Subcutaneous abdominal adipose tissue (tissue), 5 donors: ENCODE measurements at regions not wholly inside any gene's neighbourhood (a gene's known extent, or its start where the extent isn't known, plus 50 kb on each side); places are given as distances from the start of the nearest gene placed in this dataset.

Source experiments
- H3K27ac ChIP-seq: one replicate; pipeline ENCODE4 v1.7.0; 2013; ENCODE audit warnings: low read depth, mild to moderate bottlenecking, inconsistent platforms, low read length, moderate library complexity
- H3K27me3 ChIP-seq, 5 donors: one replicate each; pipeline ENCODE4 v1.7.0; 2013; ENCODE audit warnings: low read length in 5 of 5, inconsistent platforms in 1 of 5; ENCODE audit not compliant: control insufficient read depth in 5 of 5, insufficient read depth in 4 of 5
- H3K36me3 ChIP-seq, 5 donors: one replicate each; pipeline ENCODE4 v1.7.0; 2013; ENCODE audit warnings: low read length in 5 of 5; ENCODE audit not compliant: control insufficient read depth in 5 of 5, insufficient read depth in 5 of 5
- H3K4me1 ChIP-seq, 5 donors: one replicate each; pipeline ENCODE4 v1.7.0; 2013; ENCODE audit warnings: low read length in 5 of 5, mild to moderate bottlenecking in 3 of 5, moderate library complexity in 1 of 5; ENCODE audit not compliant: control insufficient read depth in 5 of 5, insufficient read depth in 5 of 5
- H3K4me3 ChIP-seq, 5 donors: one replicate each; pipeline ENCODE4 v1.7.0; 2013; ENCODE audit warnings: low read length in 5 of 5, low read depth in 1 of 5
- H3K9ac ChIP-seq, 5 donors: one replicate each; pipeline ENCODE4 v1.7.0; 2013; ENCODE audit warnings: low read length in 5 of 5, mild to moderate bottlenecking in 4 of 5, moderate library complexity in 3 of 5
- H3K9me3 ChIP-seq, 5 donors: one replicate each; pipeline ENCODE4 v1.7.0; 2013; ENCODE audit warnings: low read length in 5 of 5; ENCODE audit not compliant: control insufficient read depth in 5 of 5
- donor health status: healthy.
- donor health status: healthy.
- donor health status: healthy.
- donor health status: healthy.
- donor health status: healthy.

DNA sequence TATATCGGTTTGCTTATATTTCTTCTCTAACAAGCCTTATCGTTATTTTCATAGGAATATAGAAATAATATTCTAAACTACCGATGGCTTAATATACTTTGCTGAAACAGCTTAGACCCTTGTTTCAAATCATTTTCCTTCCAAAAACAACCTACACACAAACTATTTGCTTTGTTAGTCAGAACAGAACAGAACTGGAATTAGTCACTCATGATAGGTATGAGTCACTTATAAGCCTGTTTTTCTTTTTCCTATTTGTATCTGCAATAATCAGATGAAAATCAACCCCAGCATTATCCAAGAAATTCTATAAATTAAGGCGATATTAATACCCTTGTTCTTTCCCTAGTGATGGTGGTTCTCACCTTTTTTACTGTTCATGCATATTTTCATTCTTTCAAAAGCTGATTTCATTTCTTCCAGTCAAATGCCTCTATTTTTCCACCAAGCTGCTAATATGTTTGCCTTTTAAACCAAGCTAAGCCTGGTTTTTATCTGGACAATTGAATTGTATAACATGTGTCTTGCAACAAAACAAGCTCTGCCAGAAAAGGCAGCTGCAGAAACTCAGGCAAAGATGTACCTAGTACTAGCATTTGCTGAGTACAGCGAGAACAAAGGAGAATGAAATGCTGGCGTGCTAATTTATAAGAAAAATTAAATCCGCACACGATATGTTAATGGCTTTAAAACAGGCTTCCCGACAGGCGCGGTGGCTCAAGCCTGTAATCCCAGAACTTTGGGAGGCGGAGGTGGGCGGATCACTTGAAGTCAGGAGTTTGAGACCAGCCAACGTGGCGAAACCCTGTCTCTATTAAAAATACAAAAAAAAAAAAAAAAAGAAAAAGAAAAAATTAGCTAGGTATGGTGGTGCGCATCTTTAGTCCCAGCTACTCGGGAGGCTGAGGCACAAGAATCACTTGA lies 1418.2 kb downstream of the AACS start:
- H3K27me3 ChIP-seq = no peaks in the 10 kb centered on the region
- H3K4me1 ChIP-seq = no peaks in the 10 kb centered on the region
- peaks cover 0 to 5% (median 0%) of the 10 kb centered on the region in 5 donors for H3K9me3 ChIP-seq
- H3K27ac ChIP-seq = no peak overlapping the region
- no peaks in the 10 kb centered on the region for H3K36me3 ChIP-seq
- no peak overlapping the region for H3K9ac ChIP-seq
- no peak overlapping the region for H3K4me3 ChIP-seq

DNA sequence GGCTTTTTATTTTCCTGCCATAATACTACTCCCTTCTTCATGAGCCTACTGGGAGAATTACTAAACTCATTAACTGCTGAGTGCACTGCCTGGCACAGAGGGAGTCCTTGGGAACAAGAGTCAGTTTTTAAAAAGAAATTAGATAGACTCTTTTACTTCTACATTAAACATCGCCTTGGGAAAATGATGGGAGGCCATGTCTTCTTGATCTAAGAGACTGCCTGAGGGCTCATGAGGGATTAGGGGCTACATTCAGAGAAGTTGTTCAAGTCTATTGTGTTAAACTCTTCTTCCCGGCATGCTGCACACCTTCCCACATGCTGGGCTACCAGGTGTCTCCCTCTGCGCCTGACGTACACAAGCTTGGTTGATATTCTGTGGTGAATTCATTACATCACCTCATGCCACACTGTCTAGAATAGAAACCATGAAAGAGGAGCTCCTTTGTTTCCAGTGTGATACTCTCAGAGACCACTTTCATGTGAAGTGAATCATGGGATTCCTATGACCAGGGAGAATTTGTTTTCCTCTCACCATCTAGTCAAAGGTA lies 1422.3 kb downstream of the AACS start:
- Histone ChIP-seq H3K4me1 (no peaks in the 10 kb centered on the region), H3K27me3 (no peaks in the 10 kb centered on the region), H3K4me3 (no peak overlapping the region), H3K36me3 (no peaks in the 10 kb centered on the region), H3K27ac (no peak overlapping the region), H3K9me3 (peaks cover 0 to 11% (median 4%) of the 10 kb centered on the region in 5 donors), H3K9ac (no peak overlapping the region)

DNA sequence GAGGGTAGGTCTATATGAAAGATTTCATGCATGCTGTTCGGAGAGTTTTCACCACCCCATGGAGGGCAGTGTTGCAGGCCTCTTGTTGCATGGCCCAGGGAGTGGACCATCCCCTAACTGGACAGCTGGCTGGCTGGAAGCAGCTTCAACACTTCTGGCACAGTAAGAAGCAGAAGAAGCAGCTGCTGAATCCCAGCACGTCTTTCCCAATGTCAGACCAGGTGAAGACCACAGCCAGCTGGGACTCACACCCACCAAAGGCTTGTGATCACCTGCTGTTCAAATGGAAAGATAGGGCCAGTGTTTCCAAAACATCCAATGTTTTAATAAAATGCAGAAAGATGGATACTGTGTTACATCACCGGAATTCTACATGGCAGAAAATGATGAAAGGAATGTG lies 1423.6 kb downstream of the AACS start:
- Histone ChIP-seq H3K9me3 (peaks cover 0 to 11% (median 4%) of the 10 kb centered on the region in 5 donors), H3K36me3 (no peaks in the 10 kb centered on the region), H3K4me3 (no peak overlapping the region), H3K9ac (no peak overlapping the region), H3K4me1 (no peaks in the 10 kb centered on the region), H3K27me3 (no peaks in the 10 kb centered on the region), H3K27ac (no peak overlapping the region)

DNA sequence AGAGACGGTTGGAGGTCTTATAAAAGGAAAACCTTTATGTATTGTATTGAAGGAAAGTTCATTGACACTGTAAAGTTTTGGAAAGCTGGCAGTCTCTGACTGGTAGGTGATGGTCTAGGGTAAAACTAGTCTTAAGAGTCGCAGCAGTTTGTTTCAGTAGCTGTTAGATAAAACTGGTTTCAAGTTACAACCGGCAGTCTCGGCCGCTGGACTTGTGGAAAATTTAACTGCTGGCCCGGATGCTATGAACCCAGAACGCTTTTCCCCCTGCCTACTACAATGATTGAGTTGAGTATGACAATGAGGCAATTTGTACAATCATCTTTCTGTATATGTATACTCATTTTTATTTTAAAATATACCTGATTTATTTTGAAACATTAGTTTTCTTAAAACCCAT lies 1426.9 kb downstream of the AACS start:
- Histone ChIP-seq H3K9me3 (peaks cover 0 to 11% (median 4%) of the 10 kb centered on the region in 5 donors), H3K9ac (no peak overlapping the region), H3K27ac (no peak overlapping the region), H3K4me3 (no peak overlapping the region), H3K36me3 (no peaks in the 10 kb centered on the region), H3K4me1 (no peaks in the 10 kb centered on the region), H3K27me3 (no peaks in the 10 kb centered on the region)

DNA sequence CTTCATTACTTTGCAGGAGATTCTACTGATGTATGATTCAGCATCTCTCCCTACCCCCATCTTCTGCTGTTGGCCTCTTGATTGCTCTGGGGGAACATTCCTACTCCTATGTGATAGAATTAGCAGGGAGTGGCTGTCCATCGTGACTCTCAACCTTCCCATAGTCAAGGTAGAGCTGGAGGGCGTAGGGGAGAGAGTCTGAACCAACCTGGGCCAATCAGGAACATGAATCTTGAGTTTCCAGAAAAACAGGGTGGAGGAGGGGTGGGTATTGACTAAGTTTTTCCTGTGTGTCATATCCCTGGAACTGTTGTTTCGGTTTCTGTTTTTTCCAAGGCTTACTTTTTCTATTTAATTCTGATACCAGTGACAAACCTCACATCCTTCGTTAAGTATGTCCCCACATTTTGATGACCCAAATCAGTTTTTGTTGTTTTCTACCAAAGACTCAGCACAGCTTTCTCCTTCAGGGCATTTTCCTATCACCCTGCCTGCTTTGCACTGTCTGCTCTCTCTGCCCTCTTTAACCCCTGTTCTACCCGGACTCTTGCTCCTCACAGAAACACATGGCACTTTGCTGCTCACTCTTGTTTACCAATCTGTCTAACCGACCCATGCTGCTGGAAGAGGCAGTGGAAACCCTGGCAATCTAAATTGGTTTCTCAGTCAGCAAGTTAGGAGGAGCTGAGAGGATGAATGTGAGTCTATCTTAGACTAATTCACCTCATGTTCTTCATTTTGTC lies 1428.3 kb downstream of the AACS start:
- Histone ChIP-seq H3K27me3 (no peaks in the 10 kb centered on the region), H3K9ac (no peak overlapping the region), H3K4me3 (no peak overlapping the region), H3K36me3 (no peaks in the 10 kb centered on the region), H3K27ac (no peak overlapping the region), H3K4me1 (no peaks in the 10 kb centered on the region), H3K9me3 (peaks cover 0 to 11% (median 4%) of the 10 kb centered on the region in 5 donors)

DNA sequence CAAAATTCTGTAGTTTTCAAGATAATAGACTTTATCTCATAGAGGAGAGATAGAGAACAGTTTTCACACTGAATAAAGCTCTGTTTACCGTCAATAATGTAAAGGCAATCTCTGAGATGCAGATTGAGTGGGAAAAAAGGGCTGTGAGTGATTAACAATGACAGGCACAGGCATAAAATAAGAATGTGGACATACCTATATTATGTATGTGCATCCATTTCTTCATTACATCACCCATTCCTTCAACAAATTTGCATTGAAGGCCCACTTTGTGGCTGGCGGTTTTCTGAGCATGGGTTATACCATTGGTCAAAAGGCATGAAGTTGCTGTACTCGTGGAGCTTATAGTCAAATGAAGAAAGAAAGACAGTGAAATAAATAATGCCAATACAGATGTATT lies 1431.0 kb downstream of the AACS start:
- no peaks in the 10 kb centered on the region for H3K36me3 ChIP-seq

DNA sequence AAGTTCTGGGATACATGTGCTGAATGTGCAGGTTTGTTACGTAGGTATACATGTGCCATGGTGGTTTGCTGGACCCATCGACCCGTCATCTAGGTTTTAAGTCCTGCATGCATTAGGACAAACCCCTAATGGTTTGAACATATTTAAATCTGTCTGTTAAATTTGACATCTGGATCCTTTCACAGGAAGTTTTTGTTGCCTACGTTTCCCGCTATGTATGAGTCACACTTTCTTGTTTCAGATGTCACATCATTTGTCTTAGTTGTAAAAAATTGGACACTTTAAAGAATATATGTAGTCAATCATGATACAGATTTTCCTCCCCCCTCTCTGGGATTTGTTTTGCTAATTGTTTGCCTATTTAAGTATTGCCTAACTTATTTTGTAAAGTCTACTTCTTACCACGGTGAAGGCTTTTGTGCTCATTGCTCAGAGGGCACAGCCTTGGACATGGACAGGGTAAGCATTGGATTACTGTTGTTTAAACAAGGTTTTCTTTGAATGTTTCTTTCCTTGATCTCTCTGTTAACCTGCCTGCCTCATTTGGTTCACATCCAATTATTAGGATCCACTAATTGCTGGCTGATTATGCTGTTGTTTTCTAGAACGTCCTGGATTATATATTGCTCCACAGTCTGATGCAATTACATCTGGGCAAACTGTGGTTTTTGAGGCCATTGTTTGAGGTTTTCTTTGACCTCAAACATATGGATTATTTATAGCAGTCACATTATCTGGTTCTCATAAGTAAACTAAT lies 1441.4 kb downstream of the AACS start:
- H3K36me3 ChIP-seq = no peaks in the 10 kb centered on the region
- H3K4me1 ChIP-seq = no peaks in the 10 kb centered on the region
- no peaks in the 10 kb centered on the region for H3K27me3 ChIP-seq
- no peak overlapping the region for H3K9ac ChIP-seq
- H3K27ac ChIP-seq = no peak overlapping the region
- peaks cover 0 to 6% (median 2%) of the 10 kb centered on the region in 5 donors for H3K9me3 ChIP-seq
- no peak overlapping the region for H3K4me3 ChIP-seq

More for the DNA sequence above, 1431.0 kb downstream of the AACS start:
- Histone ChIP-seq H3K27me3 (no peaks in the 10 kb centered on the region), H3K4me3 (no peak overlapping the region), H3K27ac (no peak overlapping the region), H3K9ac (no peak overlapping the region), H3K4me1 (no peaks in the 10 kb centered on the region), H3K9me3 (no peaks in the 10 kb centered on the region)

DNA sequence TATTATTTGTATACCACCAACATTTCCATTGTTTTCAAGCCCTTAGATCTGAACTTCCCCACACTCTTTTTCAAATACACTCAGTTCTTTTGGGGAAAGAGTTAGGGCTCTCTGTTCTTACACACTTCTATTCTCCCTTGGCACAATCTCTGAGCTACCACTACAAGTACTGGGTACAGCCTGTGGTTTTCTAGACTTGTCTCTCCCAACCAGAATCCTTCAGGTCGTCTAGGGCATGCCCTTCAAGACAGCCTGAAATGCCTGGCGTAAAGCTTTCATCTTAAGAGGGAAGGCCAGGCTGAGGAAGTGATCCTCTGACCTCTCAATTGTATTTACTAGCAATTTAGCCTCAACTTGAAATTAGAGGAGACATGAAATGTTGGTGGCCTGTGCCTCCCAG lies 1442.0 kb downstream of the AACS start:
- Histone ChIP-seq H3K27me3 (no peaks in the 10 kb centered on the region), H3K27ac (no peak overlapping the region), H3K36me3 (no peaks in the 10 kb centered on the region), H3K4me1 (no peaks in the 10 kb centered on the region), H3K4me3 (no peak overlapping the region), H3K9ac (no peak overlapping the region), H3K9me3 (peaks cover 0 to 6% (median 2%) of the 10 kb centered on the region in 5 donors)

DNA sequence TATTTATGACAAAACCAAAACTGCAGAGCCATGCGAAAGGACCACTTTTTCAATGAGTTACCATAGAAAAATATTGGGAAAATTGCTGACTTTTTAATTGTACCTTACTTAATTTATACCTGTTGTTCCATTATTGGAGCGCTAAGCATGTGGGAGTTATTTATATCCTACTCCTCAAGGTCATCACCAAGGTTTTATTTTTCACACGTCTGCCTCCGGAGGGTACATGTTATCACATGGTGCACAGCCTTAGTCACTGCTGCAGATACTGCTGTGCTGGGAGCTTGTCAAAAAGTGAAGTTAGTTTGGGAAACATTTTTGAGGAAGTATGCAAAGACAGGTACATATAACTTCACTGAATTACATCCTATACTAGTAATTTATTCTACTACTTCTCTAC lies 1444.3 kb downstream of the AACS start:
- H3K36me3 ChIP-seq = no peaks in the 10 kb centered on the region
- H3K9ac ChIP-seq = no peak overlapping the region
- H3K9me3 ChIP-seq = peaks cover 0 to 6% (median 2%) of the 10 kb centered on the region in 5 donors
- no peaks in the 10 kb centered on the region for H3K4me1 ChIP-seq
- H3K4me3 ChIP-seq = no peak overlapping the region
- no peaks in the 10 kb centered on the region for H3K27me3 ChIP-seq
- no peak overlapping the region for H3K27ac ChIP-seq
